22Rv1 (cell line): ENCODE measurements at regions not wholly inside any gene's neighbourhood (a gene's known extent, or its start where the extent isn't known, plus 50 kb on each side); places are given as distances from the start of the nearest gene placed in this dataset.

Experiments used
- H3K27ac ChIP-seq: fragments of 450-650 bp; 2 replicates; pipeline ENCODE4 v1.5.1; 2017
- ZFX ChIP-seq: fragments of 450-650 bp; IDR thresholded peaks from 2 replicates; pipeline ENCODE4 v1.6.1; 2017; ENCODE audit warnings: antibody characterized with exemption, borderline replicate concordance
- TF ChIP-seq, protein P1 (sequence below): fragments of 450-650 bp; IDR thresholded peaks from 2 replicates; pipeline ENCODE4 v1.5.1; 2017; ENCODE audit warnings: mild to moderate bottlenecking

- H3K27ac ChIP-seq = no peak overlapping the region
- TF ChIP-seq, protein P1, sequence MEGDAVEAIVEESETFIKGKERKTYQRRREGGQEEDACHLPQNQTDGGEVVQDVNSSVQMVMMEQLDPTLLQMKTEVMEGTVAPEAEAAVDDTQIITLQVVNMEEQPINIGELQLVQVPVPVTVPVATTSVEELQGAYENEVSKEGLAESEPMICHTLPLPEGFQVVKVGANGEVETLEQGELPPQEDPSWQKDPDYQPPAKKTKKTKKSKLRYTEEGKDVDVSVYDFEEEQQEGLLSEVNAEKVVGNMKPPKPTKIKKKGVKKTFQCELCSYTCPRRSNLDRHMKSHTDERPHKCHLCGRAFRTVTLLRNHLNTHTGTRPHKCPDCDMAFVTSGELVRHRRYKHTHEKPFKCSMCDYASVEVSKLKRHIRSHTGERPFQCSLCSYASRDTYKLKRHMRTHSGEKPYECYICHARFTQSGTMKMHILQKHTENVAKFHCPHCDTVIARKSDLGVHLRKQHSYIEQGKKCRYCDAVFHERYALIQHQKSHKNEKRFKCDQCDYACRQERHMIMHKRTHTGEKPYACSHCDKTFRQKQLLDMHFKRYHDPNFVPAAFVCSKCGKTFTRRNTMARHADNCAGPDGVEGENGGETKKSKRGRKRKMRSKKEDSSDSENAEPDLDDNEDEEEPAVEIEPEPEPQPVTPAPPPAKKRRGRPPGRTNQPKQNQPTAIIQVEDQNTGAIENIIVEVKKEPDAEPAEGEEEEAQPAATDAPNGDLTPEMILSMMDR = no peak
- no peak for TF ChIP-seq ZFX
These were observed 493.6 kb downstream of the GADD45G start for GRCh38 chr9:90098408-90098807.

DNA sequence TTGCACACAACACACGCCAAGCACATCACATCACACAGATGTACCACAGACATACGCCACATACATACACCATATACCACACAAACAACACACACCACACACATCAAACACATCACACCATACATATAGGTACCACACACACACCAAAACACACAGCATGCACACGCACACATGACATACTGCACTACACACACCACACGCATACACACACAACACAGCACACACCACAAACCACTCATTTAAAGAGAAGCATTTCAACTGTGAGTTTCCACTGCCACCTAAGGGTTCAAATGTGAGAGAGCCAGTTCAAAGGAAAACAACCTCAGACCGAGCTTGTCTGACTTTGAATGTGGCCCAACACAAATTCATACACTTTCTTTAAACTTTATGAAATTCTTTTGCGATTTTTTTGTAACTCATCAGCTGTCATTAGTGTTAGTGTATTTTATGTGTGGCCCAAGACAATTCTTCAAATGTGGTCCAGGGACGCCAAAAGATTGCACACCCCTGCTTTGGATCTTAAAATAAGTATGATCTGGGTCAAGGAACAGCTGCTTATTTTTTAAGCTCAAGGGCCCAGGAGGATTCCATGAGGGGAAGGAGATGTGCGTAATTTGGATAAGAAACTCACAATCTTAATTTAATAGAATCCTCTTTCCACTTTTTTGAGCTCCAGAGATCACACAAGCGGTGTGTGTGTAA lies 494.6 kb downstream of the GADD45G start:
- TF ChIP-seq, protein P1 = peak; percentile 71
- no peak for TF ChIP-seq ZFX
- H3K27ac ChIP-seq = no peak overlapping the region

GRCh38 chr9:90100014-90100413 lies 495.2 kb downstream of the GADD45G start:
- H3K27ac ChIP-seq = no peak overlapping the region
- TF ChIP-seq ZFX = no peak
- TF ChIP-seq, protein P1 = no peak

DNA sequence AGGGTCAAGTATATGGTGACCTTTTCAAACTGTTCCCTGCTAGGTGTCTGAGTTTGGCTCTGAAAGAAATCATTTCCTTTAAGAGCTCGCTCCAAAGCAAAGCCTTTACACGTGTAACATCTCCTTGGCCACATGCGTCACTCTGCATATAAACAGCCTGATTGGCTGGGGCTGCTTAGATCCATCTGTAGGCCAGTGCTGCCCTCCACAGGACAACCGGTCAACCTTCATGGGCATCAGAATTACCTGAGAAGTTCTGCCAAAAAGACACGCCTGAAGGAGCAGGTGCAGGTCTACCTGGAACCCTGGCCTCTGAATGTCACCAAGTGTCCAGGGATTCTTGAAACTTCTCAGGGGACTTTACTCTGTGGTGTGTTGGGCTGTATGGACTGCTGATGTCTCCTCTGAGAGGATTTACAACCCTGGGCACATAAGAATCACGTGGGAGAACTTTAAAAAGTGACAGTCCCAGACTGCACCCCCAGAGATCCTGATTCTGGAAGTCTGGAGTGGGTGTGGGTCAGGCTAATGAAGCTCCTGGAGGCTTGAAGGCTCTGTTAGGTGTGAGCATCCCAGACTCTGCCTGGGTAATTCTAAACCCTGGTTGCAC lies 497.6 kb downstream of the GADD45G start:
- no peak for TF ChIP-seq ZFX
- TF ChIP-seq, protein P1 = peak; percentile 88
- no peak overlapping the region for H3K27ac ChIP-seq

DNA sequence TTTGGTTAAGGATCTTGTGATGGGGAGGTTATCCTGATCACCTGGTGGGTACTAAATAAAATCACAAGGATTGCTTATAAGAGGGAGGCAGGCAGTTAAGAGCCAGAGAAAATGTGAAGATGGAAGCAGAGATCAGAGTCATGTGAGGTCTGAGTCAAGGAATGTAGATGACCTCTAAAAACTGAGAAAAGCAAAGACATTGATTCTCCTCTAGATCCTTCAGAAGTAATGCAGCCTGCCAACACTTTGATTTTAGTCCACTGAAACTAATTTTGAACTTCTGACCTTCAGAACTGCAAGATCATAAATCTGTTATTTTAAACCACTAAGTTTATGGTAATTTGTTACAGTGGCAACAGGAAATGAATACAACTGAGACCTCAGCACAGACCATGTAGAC lies 499.0 kb downstream of the GADD45G start:
- no peak for TF ChIP-seq ZFX
- TF ChIP-seq, protein P1 = no peak

GRCh38 chr9:90105773-90106172 lies 501.0 kb downstream of the GADD45G start:
- TF ChIP-seq, protein P1 = no peak
- no peak for TF ChIP-seq ZFX
- H3K27ac ChIP-seq = no peak overlapping the region

More for the DNA sequence above, 499.0 kb downstream of the GADD45G start:
- H3K27ac ChIP-seq = no peak overlapping the region

DNA sequence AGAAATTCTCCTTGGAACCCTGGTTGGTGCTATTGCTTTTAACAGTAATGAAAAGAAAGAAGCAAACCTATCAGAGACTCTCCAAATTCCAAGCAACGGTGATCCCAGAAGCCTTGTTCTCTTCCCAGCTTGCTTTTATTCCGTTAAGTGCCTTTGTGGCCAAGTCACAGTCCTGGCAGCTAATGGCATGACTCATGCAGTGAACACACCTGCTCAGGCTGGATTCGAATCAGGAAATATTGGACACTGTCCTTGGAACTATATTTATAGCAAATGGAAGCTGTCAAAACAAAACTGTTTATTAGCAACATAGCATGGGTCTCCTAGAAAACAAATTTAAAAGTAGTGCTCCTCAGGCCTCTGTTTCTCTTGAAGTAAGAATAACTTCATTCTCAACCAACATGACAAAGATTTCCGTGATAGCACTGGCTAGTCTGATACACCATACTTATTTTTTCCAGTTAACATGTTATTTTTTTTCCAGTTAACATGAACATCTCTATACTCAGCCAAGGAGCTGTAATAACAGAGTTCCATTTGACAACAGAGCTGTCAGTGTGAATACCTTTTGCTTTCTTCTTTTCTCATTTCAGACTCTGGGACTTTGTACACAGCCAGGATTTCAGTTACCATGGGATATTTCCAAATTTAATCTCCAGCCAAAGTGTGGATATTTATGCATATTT lies 502.4 kb downstream of the GADD45G start:
- TF ChIP-seq ZFX = no peak

More for the DNA sequence above, 502.4 kb downstream of the GADD45G start:
- no peak overlapping the region for H3K27ac ChIP-seq
